Lung microvascular endothelial cell (primary cell): ENCODE measurements at regions not wholly inside any gene's neighbourhood (a gene's known extent, or its start where the extent isn't known, plus 50 kb on each side); places are given as distances from the start of the nearest gene placed in this dataset.

Source experiments
- DNase-seq, 2 donors: peaks; one replicate each; pipeline versions ENCODE4 v3.0.0 to v3.0.0-alpha.2; 2010; ENCODE audit warnings: low read depth in 2 of 2

GRCh38 chr17:69822314-69822875 is 252.6 kb upstream of the KCNJ16 start:
- DNase-seq = no peak

GRCh38 chr17:69828087-69828486 is 246.9 kb upstream of the KCNJ16 start:
- peak; percentile 87 for DNase-seq

- DNase-seq = no peak
Measured at GRCh38 chr17:69834494-69834893, 240.5 kb upstream of the KCNJ16 start.

- no peak for DNase-seq
Measured at GRCh38 chr17:69851736-69852135, 223.3 kb upstream of the KCNJ16 start.

GRCh38 chr17:69853541-69854224 is 221.3 kb upstream of the KCNJ16 start:
- peak in 1 of 2 donors; percentile 16 for DNase-seq

GRCh38 chr17:69854225-69854780 is 220.7 kb upstream of the KCNJ16 start:
- DNase-seq = no peak

GRCh38 chr17:69856946-69857345 is 218.1 kb upstream of the KCNJ16 start:
- DNase-seq = no peak

- DNase-seq = peak; percentile 82 to 87
Measured at GRCh38 chr17:69857412-69857835, 217.6 kb upstream of the KCNJ16 start.

GRCh38 chr17:69858460-69858859 is 216.6 kb upstream of the KCNJ16 start:
- DNase-seq = no peak

GRCh38 chr17:69860142-69860680 is 214.8 kb upstream of the KCNJ16 start:
- no peak for DNase-seq

- no peak for DNase-seq
Measured at GRCh38 chr17:69864462-69864861, 210.6 kb upstream of the KCNJ16 start.

GRCh38 chr17:69869667-69870066 is 205.4 kb upstream of the KCNJ16 start:
- no peak for DNase-seq

GRCh38 chr17:69870091-69870530 is 204.9 kb upstream of the KCNJ16 start:
- DNase-seq = peak in 1 of 2 donors; percentile 79

GRCh38 chr17:69870751-69871199 is 204.2 kb upstream of the KCNJ16 start:
- DNase-seq = peak in 1 of 2 donors; percentile 8

GRCh38 chr17:69871318-69871717 is 203.7 kb upstream of the KCNJ16 start:
- no peak for DNase-seq

GRCh38 chr17:69872675-69873262 is 202.3 kb upstream of the KCNJ16 start:
- no peak for DNase-seq

GRCh38 chr17:69874175-69874670 is 200.8 kb upstream of the KCNJ16 start:
- DNase-seq = peak in 1 of 2 donors; percentile 85

GRCh38 chr17:69876757-69877156 is 198.3 kb upstream of the KCNJ16 start:
- DNase-seq = no peak

GRCh38 chr17:69878661-69879060 is 196.4 kb upstream of the KCNJ16 start:
- peak in 1 of 2 donors; percentile 68 for DNase-seq

- DNase-seq = no peak
Measured at GRCh38 chr17:69879576-69879975, 195.4 kb upstream of the KCNJ16 start.

GRCh38 chr17:69880591-69881112 is 194.4 kb upstream of the KCNJ16 start:
- no peak for DNase-seq

- DNase-seq = no peak
Measured at GRCh38 chr17:69882281-69882680, 192.7 kb upstream of the KCNJ16 start.
